SK-N-SH treated with all-trans-retinoic acid at 6 μM for 48 hours (cell line): ENCODE measurements at regions not wholly inside any gene's neighbourhood (a gene's known extent, or its start where the extent isn't known, plus 50 kb on each side); places are given as distances from the start of the nearest gene placed in this dataset.
A peak's percentile ranks its signal among the peaks of the same experiment; 100 is the strongest.

Source experiments
- ATAC-seq: fragments of 200-7000 bp; cut with Tn5 transposase; 3 replicates; pipeline ENCODE4 v1.9.1; 2020; ENCODE audit warnings: mild to moderate bottlenecking, moderate library complexity
- ARNTL ChIP-seq: fragments of 450-650 bp; formaldehyde crosslinking; IDR thresholded peaks from 2 replicates; pipeline ENCODE4 v1.5.0; 2020; ENCODE audit warnings: low read depth, mild to moderate bottlenecking, moderate library complexity, borderline replicate concordance
- BACH2 ChIP-seq: fragments of 250-450 bp; sonication (Bioruptor Pico); IDR thresholded peaks from 2 replicates; pipeline ENCODE4 v1.9.0; 2021; ENCODE audit warnings: mild to moderate bottlenecking, borderline replicate concordance
- CREB5 ChIP-seq: fragments of 250-450 bp; sonication (Bioruptor Pico); IDR thresholded peaks from 2 replicates; pipeline ENCODE4 v1.5.1; 2020; ENCODE audit warnings: low read depth, mild to moderate bottlenecking, moderate library complexity
- CSDC2 ChIP-seq: fragments of 250-450 bp; sonication (Bioruptor Pico); IDR thresholded peaks from 2 replicates; pipeline ENCODE4 v1.5.0; 2020; ENCODE audit warnings: mild to moderate bottlenecking, moderate library complexity
- CSRNP3 ChIP-seq: fragments of 250-450 bp; sonication (Bioruptor Pico); IDR thresholded peaks from 2 replicates; pipeline ENCODE4 v1.5.1; 2021; ENCODE audit warnings: mild to moderate bottlenecking, moderate library complexity
- ESRRG ChIP-seq: fragments of 250-450 bp; sonication (Bioruptor Pico); IDR thresholded peaks from 2 replicates; pipeline ENCODE4 v1.6.1; 2021; ENCODE audit warnings: mild to moderate bottlenecking
- GLIS3 ChIP-seq: fragments of 250-450 bp; sonication (Bioruptor Pico); IDR thresholded peaks from 2 replicates; pipeline ENCODE4 v1.5.0; 2020; ENCODE audit warnings: mild to moderate bottlenecking, moderate library complexity
- ISL1 ChIP-seq: fragments of 250-450 bp; sonication (Bioruptor Pico); IDR thresholded peaks from 2 replicates; pipeline ENCODE4 v2.1.2; 2022; ENCODE audit warnings: mild to moderate bottlenecking, moderate library complexity
- OSR1 ChIP-seq: fragments of 250-450 bp; sonication (Bioruptor Pico); IDR thresholded peaks from 2 replicates; pipeline ENCODE4 v1.8.0; 2022; ENCODE audit warnings: moderate library complexity, mild to moderate bottlenecking, inconsistent platforms
- PATZ1 ChIP-seq: fragments of 250-450 bp; sonication (Bioruptor Pico); IDR thresholded peaks from 2 replicates; pipeline ENCODE4 v1.8.0; 2020; ENCODE audit warnings: mild to moderate bottlenecking, moderate library complexity, borderline replicate concordance
- POU6F1 ChIP-seq: fragments of 250-450 bp; sonication (Bioruptor Pico); IDR thresholded peaks from 2 replicates; pipeline ENCODE4 v1.8.0; 2021; ENCODE audit warnings: low read depth, mild to moderate bottlenecking, moderate library complexity, borderline replicate concordance
- PPARA ChIP-seq: fragments of 250-450 bp; sonication (Bioruptor Pico); IDR thresholded peaks from 2 replicates; pipeline ENCODE4 v1.5.0; 2020; ENCODE audit warnings: mild to moderate bottlenecking, borderline replicate concordance
- RARB ChIP-seq: fragments of 250-450 bp; sonication (Bioruptor Pico); IDR thresholded peaks from 2 replicates; pipeline ENCODE4 v1.8.0; 2021; ENCODE audit warnings: mild to moderate bottlenecking, moderate library complexity
- SNAI2 ChIP-seq: fragments of 250-450 bp; sonication (Bioruptor Pico); IDR thresholded peaks from 2 replicates; pipeline ENCODE4 v1.5.0; 2020; ENCODE audit warnings: mild to moderate bottlenecking, moderate library complexity
- TCF4 ChIP-seq: fragments of 250-450 bp; sonication (Bioruptor Pico); IDR thresholded peaks from 2 replicates; pipeline ENCODE4 v1.8.0; 2021; ENCODE audit warnings: mild to moderate bottlenecking, moderate library complexity, borderline replicate concordance
- TOX ChIP-seq: fragments of 250-450 bp; sonication (Bioruptor Pico); IDR thresholded peaks from 2 replicates; pipeline ENCODE4 v1.8.0; 2021; ENCODE audit warnings: mild to moderate bottlenecking, moderate library complexity, borderline replicate concordance
- TSHZ2 ChIP-seq: fragments of 250-450 bp; sonication (Bioruptor Pico); IDR thresholded peaks from 2 replicates; pipeline ENCODE4 v1.5.0; 2020; ENCODE audit warnings: mild to moderate bottlenecking, moderate library complexity
- ZC3H10 ChIP-seq: fragments of 250-450 bp; sonication (Bioruptor Pico); IDR thresholded peaks from 2 replicates; pipeline ENCODE4 v1.5.1; 2021; ENCODE audit warnings: mild to moderate bottlenecking, moderate library complexity
- ZFP3 ChIP-seq: fragments of 250-450 bp; sonication (Bioruptor Pico); IDR thresholded peaks from 2 replicates; pipeline ENCODE4 v1.5.0; 2020; ENCODE audit warnings: mild to moderate bottlenecking, moderate library complexity
- ZFP30 ChIP-seq: fragments of 450-650 bp; formaldehyde crosslinking; IDR thresholded peaks from 2 replicates; pipeline ENCODE4 v1.5.0; 2022; ENCODE audit warnings: mild to moderate bottlenecking, moderate library complexity
- ZNF565 ChIP-seq: fragments of 450-650 bp; formaldehyde crosslinking; conservative IDR thresholded peaks from 2 replicates; pipeline ENCODE4 v1.5.0; 2020; ENCODE audit warnings: low read depth, mild to moderate bottlenecking, moderate library complexity
- ZNF70 ChIP-seq: fragments of 450-650 bp; formaldehyde crosslinking; IDR thresholded peaks from 2 replicates; pipeline ENCODE4 v1.5.0; 2020; ENCODE audit warnings: mild to moderate bottlenecking, moderate library complexity
- ZNF8 ChIP-seq: fragments of 450-650 bp; formaldehyde crosslinking; IDR thresholded peaks from 2 replicates; pipeline ENCODE4 v1.5.0; 2020; ENCODE audit warnings: mild to moderate bottlenecking, moderate library complexity

- no peak for ATAC-seq
- TF ChIP-seq POU6F1 (CRISPR knock-in tag) = no peak
- peak; percentile 72 for TF ChIP-seq ZNF8 (CRISPR knock-in tag)
- no peak for TF ChIP-seq SNAI2 (CRISPR knock-in tag)
- no peak for TF ChIP-seq CSDC2 (CRISPR knock-in tag)
- TF ChIP-seq BACH2 = no peak
- TF ChIP-seq ESRRG (CRISPR knock-in tag) = no peak
- no peak for TF ChIP-seq PPARA (CRISPR knock-in tag)
- TF ChIP-seq, all 23 proteins: peak for 1
Observed at GRCh38 chr4:13284932-13285331, 199.2 kb downstream of the RAB28 start.

GRCh38 chr4:13276357-13276756, 207.8 kb downstream of the RAB28 start:
- no peak for TF ChIP-seq ZFP3 (CRISPR knock-in tag)
- TF ChIP-seq CSDC2 (CRISPR knock-in tag) = no peak
- TF ChIP-seq PPARA (CRISPR knock-in tag) = no peak
- no peak for ATAC-seq

- no peak for TF ChIP-seq ZC3H10 (CRISPR knock-in tag)
- no peak for TF ChIP-seq GLIS3 (CRISPR knock-in tag)
- no peak for TF ChIP-seq TOX (CRISPR knock-in tag)
- no peak for TF ChIP-seq ZNF70 (CRISPR knock-in tag)
- TF ChIP-seq PPARA (CRISPR knock-in tag) = no peak
- TF ChIP-seq ZFP3 (CRISPR knock-in tag) = no peak
- TF ChIP-seq ZNF565 (CRISPR knock-in tag) = no peak
- no peak for TF ChIP-seq POU6F1 (CRISPR knock-in tag)
- no peak for TF ChIP-seq RARB (CRISPR knock-in tag)
- no peak for TF ChIP-seq ISL1 (CRISPR knock-in tag)
- no peak for TF ChIP-seq CSDC2 (CRISPR knock-in tag)
- no peak for TF ChIP-seq CREB5 (CRISPR knock-in tag)
- TF ChIP-seq OSR1 (CRISPR knock-in tag) = no peak
- TF ChIP-seq TSHZ2 (CRISPR knock-in tag) = no peak
- no peak for TF ChIP-seq SNAI2 (CRISPR knock-in tag)
- no peak for TF ChIP-seq BACH2
- TF ChIP-seq ESRRG (CRISPR knock-in tag) = no peak
- TF ChIP-seq TCF4 (CRISPR knock-in tag) = no peak
- ATAC-seq = no peak
Observed at GRCh38 chr4:13268703-13269102, 215.4 kb downstream of the RAB28 start.

- ATAC-seq = no peak
- TF ChIP-seq ZC3H10 (CRISPR knock-in tag) (no peak), ARNTL (no peak), BACH2 (no peak), PATZ1 (no peak), POU6F1 (CRISPR knock-in tag) (no peak), ZFP30 (CRISPR knock-in tag) (no peak), SNAI2 (CRISPR knock-in tag) (no peak), TOX (CRISPR knock-in tag) (no peak), ZNF70 (CRISPR knock-in tag) (no peak), ZNF565 (CRISPR knock-in tag) (no peak), CSRNP3 (CRISPR knock-in tag) (no peak)
Observed at GRCh38 chr4:13268165-13268564, 216.0 kb downstream of the RAB28 start.
